GM21717 (cell line): ENCODE measurements at regions not wholly inside any gene's neighbourhood (a gene's known extent, or its start where the extent isn't known, plus 50 kb on each side); places are given as distances from the start of the nearest gene placed in this dataset.
"Not testable (repeated sequence)": the region's sequence is repeated elsewhere in the genome, so short reads cannot be mapped to it uniquely, and the experiment has no call there.

Experiments used
- ATAC-seq: cut with Tn5 transposase; IDR thresholded peaks from one replicate; pipeline ENCODE4 v1.9.1; 2021; ENCODE audit warnings: mild to moderate bottlenecking, moderate library complexity; ENCODE audit not compliant: unreplicated experiment

DNA sequence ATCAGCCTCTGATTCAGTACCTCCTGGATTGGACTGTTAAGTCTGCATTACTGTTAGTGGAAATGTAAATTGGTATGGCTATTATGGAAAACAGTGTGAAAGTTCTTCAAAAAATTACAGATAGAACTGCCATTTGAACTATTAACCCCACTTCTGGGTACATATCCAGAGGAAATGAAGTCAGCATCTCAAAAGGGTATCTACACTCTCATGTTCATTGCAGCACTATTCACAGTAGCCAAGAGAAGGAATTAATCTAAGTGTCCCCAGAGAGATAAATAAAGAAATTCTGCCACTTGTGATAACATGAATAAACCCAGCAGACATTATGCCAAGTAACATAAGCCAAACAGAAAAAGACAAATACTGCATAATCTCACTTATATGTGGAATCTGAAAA, 676.0 kb downstream of the PLA2G4A start:
- ATAC-seq = no peak

GRCh38 chr1:187509091-187509490, 680.3 kb downstream of the PLA2G4A start:
- no peak for ATAC-seq

DNA sequence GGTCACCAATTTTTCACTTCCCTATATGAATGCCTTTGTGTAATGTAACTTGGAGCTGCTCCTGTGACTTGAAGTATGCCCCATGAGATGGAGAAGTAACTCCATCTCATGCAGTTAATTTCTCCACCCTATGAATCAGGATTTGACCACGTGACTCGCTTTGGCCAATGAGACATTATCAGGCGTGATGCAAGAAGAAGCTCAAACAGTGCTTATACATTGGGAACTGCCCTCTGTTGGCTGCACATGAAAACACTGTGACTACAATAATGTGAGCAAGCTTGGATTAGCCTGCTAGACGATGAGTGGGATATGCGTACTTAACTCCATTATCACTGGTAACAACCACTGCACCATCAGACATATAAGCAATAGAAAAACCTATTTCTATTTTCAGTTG, 684.4 kb downstream of the PLA2G4A start:
- ATAC-seq = no peak

- no peak for ATAC-seq
These were observed 685.4 kb downstream of the PLA2G4A start for GRCh38 chr1:187514110-187514509.

DNA sequence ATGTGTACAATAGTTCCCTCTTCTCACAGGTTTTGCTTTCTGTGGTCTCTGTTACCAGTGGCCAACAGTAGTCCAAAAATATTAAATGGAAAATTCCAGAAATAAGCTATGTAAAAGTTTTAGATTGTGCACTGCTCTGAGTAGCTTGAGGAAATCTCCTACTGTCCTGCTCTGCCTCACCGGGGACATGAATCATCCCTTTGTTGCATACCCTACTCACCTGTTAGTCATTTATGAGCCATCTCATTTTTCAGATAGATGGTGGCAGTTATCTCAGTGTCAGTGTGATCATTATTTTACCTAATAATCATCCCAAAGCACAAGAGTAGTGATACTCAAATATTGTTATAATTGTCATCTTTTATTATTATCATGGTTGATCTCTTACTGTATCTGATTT, 688.1 kb downstream of the PLA2G4A start:
- no peak for ATAC-seq

DNA sequence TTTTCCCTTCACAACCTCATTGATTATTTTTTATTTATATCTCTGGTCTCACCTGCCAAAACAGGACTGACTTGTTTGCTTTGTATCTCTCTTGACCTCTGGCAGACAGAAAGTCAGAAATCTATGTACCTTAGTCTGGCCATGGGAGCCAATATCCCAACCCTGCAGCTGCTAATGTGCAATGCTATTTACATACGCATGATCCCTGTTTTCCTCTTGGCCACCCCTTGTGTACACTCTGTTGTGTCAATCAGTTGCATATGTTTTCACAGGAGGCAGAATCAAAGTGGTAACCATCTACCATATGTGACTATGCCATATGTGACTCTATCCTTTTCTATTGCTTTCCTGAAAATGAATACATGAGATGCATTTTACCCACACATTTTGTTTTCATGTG, 688.8 kb downstream of the PLA2G4A start:
- no peak for ATAC-seq

DNA sequence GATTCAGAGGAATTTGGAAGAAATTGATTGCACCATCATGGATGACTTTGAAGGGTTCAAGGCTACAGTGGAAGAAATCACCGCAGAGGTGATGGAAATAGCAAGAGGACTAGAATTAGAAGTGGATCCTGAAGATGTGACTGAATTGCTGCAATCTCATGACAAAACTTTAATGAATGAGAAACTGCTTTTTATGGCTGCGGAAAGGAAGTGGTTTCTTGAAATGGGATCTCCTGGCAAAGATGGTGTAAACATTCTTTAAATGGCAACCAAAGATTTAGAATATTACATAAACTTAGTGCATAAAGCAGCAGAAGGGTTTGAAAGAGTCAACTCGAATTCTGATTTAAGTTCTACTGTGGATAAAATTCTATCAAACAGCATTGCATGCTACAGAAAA, 698.6 kb downstream of the PLA2G4A start:
- no peak for ATAC-seq

DNA sequence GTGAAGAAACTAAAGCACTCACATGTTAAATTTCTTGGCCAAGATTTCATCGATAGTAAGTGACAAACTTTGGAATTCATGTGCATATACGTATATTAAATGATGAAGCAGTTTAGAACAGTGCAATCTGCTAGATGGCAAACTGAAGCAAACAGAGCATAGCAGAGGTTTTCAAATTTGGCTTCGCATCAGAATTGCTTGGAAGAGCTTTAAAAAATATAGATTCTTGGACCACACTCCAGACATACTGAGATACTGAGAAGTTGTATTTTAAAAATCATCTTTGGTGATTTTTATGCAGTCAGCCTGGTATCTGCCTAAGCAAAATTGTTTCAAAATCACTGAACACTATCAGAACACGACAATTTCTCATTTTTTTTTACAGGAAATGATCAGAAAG, 709.2 kb downstream of the PLA2G4A start:
- ATAC-seq = no peak

DNA sequence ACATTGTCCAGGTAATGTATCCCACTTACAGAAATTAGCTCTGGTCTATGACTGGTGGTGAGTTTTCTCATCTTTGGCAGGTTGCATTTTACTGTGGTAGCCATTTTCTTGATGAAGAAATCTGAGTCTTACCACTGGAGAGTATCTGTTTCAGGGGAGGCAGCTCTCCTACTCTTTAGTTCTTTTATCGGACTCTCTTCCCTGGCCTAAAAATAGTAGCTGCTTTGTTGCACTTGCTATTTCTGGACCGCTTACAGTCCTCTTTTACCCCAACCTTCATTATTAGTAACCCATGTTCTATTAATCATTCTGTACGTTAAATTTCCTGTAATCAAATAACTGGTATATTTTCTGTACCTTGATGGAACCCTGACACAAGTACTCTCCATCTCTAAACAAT, 720.8 kb downstream of the PLA2G4A start:
- no peak for ATAC-seq

DNA sequence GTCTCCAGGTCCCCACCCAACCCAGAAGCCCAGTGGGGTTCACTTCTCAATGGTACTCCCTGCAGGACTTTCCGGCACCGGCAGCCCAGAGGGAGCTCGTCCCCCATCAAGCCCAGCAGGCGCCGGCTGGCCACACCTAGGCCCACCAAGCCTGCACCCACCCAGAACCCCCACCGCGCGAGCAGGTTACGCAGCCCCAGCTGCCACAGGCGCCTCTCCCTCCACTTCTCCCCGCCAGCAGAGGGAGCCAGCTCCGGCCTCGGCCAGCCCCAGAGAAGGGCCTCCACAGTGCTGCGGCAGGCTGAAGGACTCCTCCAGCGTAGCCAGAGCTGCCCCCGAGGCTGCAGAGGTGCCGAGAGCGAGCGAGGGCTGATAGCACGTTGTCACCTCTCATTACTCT, 722.3 kb downstream of the PLA2G4A start:
- ATAC-seq = no peak

DNA sequence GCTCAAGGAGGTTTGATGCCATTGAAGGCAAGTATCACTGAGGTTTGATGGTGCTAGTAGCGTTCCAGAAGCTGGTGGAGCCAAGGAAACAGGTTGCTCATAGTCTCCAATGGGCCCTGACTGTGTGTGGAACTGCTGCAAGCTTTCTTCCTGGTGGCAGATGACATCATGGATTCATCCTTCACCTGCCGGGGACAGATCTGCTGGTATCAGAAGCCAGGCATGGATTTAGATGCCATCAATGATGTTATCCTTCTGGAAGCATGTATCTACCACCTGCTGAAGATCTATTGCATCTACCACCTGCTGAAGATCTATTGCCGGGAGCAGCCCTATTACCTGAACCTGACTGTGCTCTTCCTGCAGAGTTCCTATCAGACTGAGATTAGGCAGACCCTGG, 734.4 kb downstream of the PLA2G4A start:
- ATAC-seq = no peak

DNA sequence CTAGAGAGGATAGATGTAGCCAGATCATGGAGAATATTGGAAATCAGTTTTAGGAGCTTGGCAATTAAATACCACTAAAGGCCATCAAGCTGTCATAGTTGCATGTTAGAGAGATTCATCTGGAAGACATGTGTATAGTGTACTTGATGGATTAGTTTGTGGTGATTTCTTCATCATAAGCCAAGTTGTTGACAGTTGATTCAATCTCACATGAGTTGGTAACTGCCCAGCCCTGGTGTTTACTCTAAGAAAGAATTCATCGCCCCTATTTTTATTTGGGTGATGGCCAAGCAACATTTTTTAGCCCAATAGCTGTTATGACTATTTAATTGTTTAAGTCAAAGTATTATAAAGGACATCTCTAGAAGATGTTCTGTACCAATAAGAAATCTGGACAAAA, 737.6 kb downstream of the PLA2G4A start:
- ATAC-seq = no peak

GRCh38 chr1:187568067-187568466, 739.3 kb downstream of the PLA2G4A start:
- ATAC-seq = no peak

GRCh38 chr1:187570166-187570565, 741.4 kb downstream of the PLA2G4A start:
- ATAC-seq = no peak

- no peak for ATAC-seq
These were observed 748.9 kb downstream of the PLA2G4A start for GRCh38 chr1:187577610-187578009.

DNA sequence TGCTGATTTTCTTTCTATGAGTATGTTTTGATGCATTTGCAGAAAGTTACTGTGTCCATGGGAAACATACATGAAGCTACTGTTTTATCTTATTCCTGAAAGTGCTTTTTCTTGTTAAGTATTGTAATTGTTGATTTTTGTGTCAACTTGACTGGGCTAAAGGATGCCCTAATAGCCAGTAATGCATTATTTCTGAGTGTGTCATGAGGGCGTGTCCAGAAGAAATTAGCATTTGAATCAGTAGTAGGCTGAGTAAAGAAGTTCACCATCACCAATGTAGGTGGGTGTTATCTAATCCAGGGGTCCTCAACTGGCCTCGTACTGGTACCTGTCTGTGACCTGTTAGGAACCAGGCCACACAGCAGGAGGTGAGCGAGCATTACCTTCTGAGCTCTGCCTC, 760.2 kb downstream of the PLA2G4A start:
- ATAC-seq = no peak

DNA sequence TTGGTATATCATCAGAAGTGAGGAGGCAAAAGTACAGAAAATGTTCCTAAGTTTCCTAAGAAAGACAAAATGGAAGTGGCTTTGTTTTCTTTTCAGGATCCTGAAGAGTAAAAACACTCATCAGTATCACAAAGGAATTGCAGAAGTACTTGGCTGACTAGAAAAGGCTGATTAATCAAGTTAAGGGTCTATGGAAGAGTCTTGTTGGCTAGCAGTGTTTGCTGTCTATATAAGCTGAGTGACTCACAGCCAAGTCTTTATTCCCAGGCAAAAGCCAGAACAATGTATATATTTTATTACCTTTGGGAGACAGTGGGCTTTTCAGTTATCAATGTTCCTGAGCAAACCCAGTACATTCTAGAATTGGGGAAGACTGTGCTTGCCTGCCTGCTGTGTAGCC, 777.0 kb downstream of the PLA2G4A start:
- no peak for ATAC-seq

DNA sequence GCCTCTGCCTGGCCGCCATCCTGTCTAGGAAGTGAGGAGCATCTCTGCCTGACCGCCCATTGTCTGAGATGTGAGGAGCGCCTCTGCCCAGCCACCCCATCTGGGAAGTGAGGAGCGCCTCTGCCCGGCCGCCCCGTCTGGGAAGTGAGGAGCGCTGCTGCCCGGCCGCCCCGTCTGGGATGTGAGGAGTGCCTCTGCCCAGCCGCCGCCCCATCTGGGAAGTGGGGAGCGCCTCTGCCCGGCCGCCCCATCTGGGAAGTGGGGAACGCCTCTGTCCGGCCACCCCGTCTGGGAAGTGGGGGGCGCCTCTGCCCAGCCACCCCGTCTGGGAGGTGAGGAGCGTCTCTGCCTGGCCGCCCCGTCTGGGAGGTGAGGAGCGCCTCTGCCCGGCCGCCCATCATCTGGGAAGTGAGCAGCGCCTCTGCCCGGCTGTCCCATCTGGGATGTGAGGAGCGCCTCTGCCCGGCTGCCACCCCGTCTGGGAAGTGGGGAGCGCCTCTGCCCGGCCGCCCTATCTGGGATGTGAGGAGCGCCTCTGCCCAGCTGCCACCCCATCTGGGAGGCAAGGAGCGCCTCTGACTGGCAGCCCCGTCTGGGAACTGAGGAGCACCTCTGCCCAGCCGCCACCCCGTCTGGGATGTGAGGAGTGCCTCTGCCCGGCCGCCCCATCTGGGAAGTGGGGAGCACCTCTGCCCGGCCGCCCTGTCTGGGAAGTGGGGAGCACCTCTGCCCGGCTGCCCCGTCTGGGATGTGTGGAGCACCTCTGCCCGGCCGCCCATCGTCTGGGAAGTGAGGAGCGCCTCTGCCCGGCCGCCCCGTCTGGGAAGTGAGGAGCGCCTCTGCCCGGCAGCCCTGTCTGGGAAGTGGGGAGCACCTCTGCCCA, 787.3 kb downstream of the PLA2G4A start:
- not testable (repeated sequence) for ATAC-seq

DNA sequence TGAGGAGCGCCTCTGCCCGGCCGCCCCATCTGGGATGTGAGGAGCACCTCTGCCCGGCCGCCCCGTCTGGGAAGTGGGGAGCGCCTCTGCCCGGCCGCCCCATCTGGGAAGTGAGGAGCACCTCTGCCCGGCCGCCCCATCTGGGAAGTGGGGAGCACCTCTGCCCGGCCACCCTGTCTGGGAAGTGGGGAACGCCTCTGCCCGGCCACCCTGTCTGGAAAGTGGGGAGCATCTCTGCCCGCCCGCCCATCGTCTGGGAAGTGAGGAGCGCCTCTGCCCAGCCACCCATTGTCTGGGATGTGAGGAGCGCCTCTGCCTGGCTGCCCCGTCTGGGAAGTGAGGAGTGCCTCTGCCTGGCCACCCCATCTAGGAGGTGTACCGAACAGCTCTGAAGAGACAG, 788.1 kb downstream of the PLA2G4A start:
- ATAC-seq = not testable (repeated sequence)

DNA sequence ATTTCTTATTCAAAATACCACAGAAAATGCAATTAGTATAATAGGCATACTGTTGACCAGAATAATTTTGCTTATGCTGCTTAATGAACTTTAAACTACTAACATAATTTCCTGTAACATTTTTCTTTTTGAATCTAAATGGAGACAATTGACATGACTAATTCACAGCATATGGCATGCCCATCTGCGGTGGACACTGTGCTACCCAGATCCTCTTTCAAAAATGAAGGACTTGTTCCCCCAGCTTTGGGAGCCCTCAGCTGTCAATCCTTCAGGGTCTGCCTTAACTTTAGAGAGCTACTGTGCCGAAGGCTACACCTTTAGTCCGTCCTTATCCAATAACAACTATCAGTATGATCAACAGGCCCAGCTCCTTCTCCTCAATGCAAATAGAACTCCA, 789.0 kb downstream of the PLA2G4A start:
- no peak for ATAC-seq

DNA sequence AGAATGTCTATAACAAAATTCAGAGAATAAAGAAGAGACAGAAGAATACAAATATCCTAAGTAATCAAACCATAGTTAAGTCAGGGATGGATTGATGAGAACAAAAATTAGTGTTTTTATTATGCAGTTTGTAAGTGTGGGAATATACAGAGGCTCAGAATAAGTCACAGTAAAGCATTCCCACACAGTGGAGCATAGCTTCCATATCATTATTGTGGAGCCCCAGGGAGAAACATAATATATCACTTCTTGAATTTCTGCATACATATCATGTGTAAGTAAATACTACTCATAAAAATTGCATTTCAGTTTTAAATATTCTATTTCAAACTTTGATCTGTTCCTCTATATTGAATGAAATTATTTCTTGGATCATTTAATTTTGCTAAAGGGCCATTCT, 790.4 kb downstream of the PLA2G4A start:
- no peak for ATAC-seq

GRCh38 chr1:187621951-187622350, 793.2 kb downstream of the PLA2G4A start:
- no peak for ATAC-seq

- no peak for ATAC-seq
These were observed 793.8 kb downstream of the PLA2G4A start for GRCh38 chr1:187622545-187622944.
